Eye (tissue), 1 donor: ENCODE measurements at regions not wholly inside any gene's neighbourhood (a gene's known extent, or its start where the extent isn't known, plus 50 kb on each side); places are given as distances from the start of the nearest gene placed in this dataset.
"Not testable (repeated sequence)": the region's sequence is repeated elsewhere in the genome, so short reads cannot be mapped to it uniquely, and the experiment has no call there.

Experiments used
- DNase-seq: peaks from one replicate; pipeline ENCODE4 v3.0.0-alpha.2; 2015

GRCh38 chr7:131932271-131932670, 375.8 kb upstream of the PODXL start:
- no peak for DNase-seq

DNA sequence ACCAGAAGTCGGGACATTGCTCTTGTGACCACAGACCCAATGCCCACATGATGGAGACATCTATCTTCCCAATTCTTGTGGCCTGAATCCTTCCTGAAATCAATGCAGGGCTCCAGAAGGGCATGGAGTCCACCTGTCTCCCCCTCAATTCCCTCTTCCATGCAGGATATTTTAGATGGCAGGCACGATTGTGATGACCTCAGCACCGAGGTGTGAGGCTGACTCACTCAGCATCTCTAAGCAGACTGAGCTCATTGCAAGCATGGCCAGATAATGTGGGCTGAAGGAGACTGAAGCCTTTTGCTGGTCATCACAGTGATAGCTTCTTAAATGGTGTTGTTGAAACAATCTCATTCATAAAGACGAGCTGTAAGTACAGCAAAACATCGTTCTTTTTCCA, 374.9 kb upstream of the PODXL start:
- no peak for DNase-seq

- DNase-seq: no peak
Observed at GRCh38 chr7:131929632-131930031, 373.2 kb upstream of the PODXL start.

GRCh38 chr7:131927770-131928423, 371.5 kb upstream of the PODXL start:
- no peak for DNase-seq

DNA sequence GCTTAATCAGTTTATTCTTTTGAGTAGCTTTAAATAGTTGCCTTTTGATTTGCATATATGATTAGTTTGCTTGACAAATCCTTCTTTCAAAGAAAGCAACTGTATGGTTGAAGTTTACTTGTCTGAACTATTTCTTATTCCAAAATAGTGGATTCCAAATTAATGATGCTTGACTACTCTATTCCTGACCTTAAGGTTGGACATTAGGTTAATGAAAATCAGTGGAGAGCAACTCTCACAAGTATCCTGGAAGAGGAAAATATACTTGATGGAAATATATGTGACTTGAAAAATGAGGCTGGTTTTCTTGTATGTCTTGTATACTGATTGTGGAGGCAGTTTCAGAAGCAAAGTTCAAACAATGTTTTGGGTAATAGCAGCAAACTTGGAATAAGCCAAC, 369.2 kb upstream of the PODXL start:
- DNase-seq: no peak

GRCh38 chr7:131924857-131925256, 368.4 kb upstream of the PODXL start:
- no peak for DNase-seq

GRCh38 chr7:131922948-131923347, 366.5 kb upstream of the PODXL start:
- DNase-seq: not testable (repeated sequence)

DNA sequence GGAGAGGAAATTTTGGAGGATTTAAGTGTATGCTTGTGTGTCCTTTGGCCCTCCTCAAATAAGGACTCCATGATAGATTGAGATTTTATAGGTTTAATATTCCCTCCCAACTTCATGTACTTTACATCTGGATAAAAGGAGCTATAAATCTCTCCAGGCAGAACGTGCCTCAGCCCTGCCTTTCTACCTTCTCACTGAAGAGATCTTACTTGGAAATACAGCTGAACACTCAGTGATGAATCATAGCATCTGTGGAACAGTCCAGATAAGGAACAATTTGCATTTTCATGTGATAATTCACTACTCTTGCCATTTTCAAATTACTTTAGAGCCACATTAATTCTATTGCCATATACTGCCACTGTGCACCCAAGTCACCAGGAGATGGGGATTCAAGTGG, 364.6 kb upstream of the PODXL start:
- no peak for DNase-seq

DNA sequence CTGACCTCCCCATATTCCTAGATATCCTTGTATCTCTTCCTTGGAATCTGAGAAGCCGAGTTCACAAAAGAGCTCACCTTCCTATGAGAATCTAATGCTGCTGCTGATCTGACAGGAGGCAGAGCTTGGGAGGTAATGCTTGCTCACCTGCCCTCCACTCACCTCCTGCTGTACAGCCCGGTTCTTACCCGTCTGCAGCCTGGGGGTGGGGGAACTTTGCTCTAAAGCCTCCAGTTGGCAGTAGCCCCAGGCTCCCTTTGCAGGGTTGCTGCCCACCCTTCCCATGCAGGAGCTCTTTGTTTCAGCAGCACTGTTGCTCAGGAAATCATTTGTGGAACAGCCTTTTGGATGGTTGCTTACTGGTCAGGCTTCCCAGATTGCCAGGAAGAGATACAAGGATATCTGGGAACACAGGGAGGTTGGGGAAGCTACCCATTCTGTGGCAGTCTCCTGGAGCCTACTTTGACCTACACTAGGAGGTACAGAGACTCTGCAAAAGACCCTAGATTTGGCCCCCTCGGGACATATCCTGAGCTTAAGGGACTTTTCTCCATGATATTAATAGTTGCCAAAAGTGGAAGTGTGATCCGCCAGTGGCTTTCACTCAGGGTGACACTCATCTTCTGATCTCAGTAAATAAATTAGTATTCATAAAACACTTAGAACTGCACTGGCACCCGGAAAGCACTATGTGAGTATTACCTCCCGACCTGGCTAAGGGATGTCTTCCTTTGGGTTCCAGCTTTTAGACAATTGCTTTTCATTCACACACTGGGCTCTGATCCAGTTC, 363.7 kb upstream of the PODXL start:
- no peak for DNase-seq

DNA sequence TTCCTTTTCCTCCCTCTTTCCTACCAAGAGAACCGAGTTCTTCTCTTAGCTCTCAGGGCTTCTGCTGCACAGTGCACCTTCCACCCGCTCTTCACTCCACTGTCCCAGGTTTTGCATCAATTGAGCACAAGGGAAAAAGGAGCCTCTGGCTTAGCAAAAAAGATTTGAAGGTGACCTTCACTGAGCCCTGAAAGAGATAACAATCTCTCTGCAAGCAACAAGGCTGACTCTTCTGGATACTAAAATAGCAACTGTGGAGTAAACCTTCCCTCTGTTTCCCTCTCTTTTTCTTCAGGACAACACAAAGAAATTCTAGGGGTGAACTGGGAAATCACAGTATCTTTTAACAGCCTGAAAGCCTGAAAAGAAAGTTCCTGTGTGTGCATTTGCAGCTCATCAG, 354.7 kb upstream of the PODXL start:
- no peak for DNase-seq

GRCh38 chr7:131909151-131909768, 352.8 kb upstream of the PODXL start:
- DNase-seq: peak; percentile 42

GRCh38 chr7:131908714-131909113, 352.3 kb upstream of the PODXL start:
- peak; percentile 21 for DNase-seq

- peak; percentile 68 for DNase-seq
Observed at GRCh38 chr7:131905471-131905973, 349.1 kb upstream of the PODXL start.

DNA sequence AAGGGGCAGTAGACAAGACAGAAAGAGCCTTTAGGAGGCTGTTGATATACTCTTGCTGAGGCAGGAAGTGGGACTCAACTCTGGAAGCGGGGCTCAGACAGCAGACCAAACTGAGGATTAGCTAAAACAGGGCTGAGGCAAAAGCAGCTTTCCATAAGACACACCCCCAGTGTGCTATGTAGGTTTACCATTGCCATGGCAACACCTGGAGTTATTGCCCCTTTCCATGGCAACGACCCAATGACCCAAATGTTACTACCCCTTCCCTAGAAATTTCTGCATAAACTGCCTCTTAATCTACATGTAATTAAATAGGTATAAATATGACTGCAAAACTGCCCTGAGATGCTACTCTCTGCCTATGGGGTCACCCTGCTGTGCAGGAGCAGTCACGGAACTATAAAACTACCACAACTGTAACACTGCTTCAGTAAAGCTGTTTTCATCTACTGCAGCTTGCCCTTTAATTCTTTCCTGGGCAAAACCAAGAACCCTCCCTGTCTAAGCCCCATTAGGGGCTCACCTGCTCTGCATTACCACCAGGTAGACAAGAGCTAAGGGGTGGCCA, 348.4 kb upstream of the PODXL start:
- DNase-seq: peak; percentile 60

GRCh38 chr7:131903315-131903714, 346.9 kb upstream of the PODXL start:
- no peak for DNase-seq

DNA sequence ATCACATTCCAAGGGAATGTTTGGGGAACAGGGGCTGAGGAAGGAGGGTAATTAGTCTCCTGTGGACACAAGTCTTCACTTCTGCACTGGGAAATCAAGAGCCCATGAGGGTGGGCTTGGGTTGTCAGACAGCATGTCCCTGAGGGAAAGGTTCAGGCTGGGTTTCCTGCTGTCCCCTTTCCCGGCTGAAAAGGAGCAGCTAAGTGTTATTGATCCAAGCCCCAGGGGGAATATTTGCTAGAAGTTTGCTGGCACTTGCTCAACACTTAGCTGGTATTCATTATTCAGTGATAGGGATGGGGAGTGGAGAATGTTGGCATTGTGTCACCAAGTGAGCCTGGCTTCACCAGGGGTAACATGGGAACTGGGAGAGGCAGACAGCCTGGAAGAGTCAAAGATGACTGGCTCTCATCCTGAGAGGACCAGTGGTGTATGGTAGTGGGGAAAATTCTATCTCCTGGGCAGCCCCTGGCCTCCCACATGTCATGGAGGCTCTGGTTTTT, 344.4 kb upstream of the PODXL start:
- DNase-seq: peak; percentile 41

- no peak for DNase-seq
Observed at GRCh38 chr7:131899271-131900030, 343.0 kb upstream of the PODXL start.

DNA sequence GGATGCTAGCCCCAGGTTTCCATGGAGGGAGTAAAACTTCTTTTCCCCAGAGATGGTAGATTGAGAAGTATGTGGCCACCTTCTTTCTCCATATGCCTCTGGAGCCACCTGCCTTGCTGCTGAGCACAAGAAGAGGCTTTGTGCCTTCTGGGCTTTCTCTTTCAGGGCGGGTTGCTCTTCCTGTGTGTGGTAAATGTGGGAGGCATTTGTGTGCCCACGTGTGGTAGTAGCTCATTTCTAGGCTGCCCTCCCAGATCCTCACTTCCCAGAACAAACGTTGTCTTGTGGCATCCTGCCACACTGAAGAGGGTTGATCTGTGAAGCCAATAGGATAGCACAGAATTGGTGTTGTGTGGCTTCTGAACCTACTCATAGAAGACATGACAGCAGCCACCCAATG, 342.0 kb upstream of the PODXL start:
- no peak for DNase-seq

- peak; percentile 53 for DNase-seq
Observed at GRCh38 chr7:131897790-131898165, 341.4 kb upstream of the PODXL start.

DNA sequence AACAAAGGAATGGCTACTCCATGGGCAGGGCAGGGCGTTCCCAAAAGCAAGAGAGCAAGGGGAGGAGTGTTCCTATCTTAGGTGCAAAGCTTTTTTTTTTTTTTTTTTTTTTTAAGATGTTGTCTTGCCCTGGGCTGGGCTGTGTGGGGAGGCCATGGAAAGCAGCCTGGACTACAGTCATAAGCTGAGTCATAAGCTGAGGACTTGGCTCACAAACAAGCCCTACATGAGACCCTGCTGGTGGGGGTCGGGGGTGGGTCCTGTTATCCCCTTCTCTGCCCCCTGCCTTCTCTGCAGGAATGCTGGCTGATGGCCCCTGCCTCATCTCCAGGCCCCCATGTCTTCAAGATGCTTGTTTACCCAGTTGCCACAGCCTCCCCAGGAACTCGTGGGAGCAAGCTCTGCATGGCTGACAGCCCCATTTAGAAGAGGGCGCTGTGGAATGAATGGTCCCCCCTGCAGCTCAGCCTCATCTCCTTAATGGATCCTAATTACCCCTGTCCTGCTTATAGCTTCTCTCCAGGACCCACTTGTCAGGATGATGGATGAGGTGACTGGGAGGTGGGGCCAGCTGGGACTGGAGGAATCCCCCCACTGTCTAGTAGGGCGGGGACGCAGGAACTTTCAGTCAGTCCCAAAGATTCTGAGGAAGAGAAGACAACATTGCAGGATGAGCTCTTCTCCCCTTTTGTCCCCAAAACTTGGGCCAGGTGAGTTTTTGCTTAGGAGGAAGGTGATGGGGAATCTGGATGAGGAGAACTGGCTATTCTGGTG, 340.8 kb upstream of the PODXL start:
- DNase-seq: peak; percentile 71

DNA sequence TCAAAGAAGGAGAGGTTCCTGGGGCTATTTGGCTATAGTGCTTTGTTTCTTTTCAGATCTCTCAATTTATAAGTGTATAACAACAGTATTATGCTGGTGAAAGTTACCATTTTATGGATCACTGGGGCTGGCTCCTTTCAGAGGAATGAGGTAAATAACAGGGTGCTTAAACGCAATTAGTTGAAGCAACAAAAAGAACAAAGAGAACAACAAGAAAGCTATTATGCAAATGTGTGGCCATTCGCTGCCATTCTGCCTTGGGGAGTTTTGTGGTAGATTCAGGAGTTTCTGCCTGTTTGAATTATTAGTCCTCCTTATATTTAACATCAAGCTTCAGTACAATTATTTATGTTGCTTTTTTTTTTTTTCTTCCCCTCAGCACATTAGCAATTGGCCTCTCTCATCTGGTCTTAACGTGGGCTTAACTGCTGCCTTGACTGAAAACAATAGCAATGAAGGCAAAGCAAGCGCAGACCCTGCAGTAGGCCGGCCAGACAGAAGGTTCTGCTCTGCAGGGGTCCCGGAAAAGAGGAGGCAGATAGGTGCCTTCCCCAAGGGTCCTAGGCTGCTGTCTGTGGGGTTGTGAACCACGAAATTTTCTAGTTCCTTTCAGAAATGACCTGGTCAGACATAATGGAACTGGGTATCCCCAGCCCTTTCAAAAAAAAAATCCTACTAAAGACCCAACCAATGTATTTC, 339.9 kb upstream of the PODXL start:
- DNase-seq: no peak
